ENCODE measurements at regions not wholly inside any gene's neighbourhood (a gene's known extent, or its start where the extent isn't known, plus 50 kb on each side); places are given as distances from the start of the nearest gene placed in this dataset.

DNA sequence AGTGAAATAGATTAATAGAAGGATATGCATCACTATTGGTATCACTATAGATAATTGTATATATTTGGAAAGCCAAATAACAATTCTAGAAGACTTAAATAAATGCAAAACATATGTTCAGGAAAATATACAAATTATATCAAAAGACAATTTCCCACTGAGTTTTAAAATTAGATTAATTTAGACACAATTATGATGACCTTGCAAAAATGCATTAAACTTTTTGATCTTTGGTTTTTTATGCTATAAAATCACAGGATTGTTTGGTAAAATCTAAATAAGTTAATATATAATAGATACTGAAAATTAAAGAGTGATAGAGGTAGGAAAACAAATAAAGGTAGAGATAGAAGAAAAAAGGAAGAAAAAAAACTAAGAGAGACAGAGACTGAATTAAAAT is 2027.7 kb downstream of the MRPL39 start:
- TF ChIP-seq, protein P1, sequence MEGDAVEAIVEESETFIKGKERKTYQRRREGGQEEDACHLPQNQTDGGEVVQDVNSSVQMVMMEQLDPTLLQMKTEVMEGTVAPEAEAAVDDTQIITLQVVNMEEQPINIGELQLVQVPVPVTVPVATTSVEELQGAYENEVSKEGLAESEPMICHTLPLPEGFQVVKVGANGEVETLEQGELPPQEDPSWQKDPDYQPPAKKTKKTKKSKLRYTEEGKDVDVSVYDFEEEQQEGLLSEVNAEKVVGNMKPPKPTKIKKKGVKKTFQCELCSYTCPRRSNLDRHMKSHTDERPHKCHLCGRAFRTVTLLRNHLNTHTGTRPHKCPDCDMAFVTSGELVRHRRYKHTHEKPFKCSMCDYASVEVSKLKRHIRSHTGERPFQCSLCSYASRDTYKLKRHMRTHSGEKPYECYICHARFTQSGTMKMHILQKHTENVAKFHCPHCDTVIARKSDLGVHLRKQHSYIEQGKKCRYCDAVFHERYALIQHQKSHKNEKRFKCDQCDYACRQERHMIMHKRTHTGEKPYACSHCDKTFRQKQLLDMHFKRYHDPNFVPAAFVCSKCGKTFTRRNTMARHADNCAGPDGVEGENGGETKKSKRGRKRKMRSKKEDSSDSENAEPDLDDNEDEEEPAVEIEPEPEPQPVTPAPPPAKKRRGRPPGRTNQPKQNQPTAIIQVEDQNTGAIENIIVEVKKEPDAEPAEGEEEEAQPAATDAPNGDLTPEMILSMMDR (IDR thresholded peaks at IDR 0.05; ENCODE audit: low read depth, low read length) = no peak
- no peak for TF ChIP-seq EZH2phosphoT487 (IDR thresholded peaks at IDR 0.05; ENCODE audit: low read depth)

All from OCI-LY3 (cell line).